Fibroblast of lung (primary cell): ENCODE measurements at regions not wholly inside any gene's neighbourhood (a gene's known extent, or its start where the extent isn't known, plus 50 kb on each side); places are given as distances from the start of the nearest gene placed in this dataset.

ENCODE experiments used
- DNase-seq, 2 donors: peaks; one replicate each; pipeline versions ENCODE4 v3.0.0 to v3.0.0-alpha.2; 2010; ENCODE audit warnings: low read depth in 2 of 2
- H2AFZ ChIP-seq: 2 replicates; pipeline ENCODE4 v1.5.1; 2012; ENCODE audit warnings: low read length, control low read depth, inconsistent platforms
- H3K27ac ChIP-seq: 2 replicates; pipeline ENCODE4 v1.5.1; 2011; ENCODE audit warnings: low read length, control low read depth; ENCODE audit not compliant: insufficient read depth
- H3K27me3 ChIP-seq: 2 replicates; pipeline ENCODE4 v1.5.1; 2011; ENCODE audit warnings: mild to moderate bottlenecking, low read length; ENCODE audit not compliant: control insufficient read depth, insufficient read depth
- H3K36me3 ChIP-seq: 2 replicates; pipeline ENCODE4 v1.5.1; 2011; ENCODE audit warnings: low read length; ENCODE audit not compliant: control insufficient read depth, insufficient read depth
- H3K4me1 ChIP-seq: 2 replicates; pipeline ENCODE4 v1.5.1; 2011; ENCODE audit warnings: low read length; ENCODE audit not compliant: control insufficient read depth, insufficient read depth; ENCODE audit errors: extremely low read depth
- H3K4me2 ChIP-seq: 2 replicates; pipeline ENCODE4 v1.5.1; 2011; ENCODE audit warnings: low read length, control low read depth; ENCODE audit not compliant: insufficient read depth; ENCODE audit errors: extremely low read depth
- H3K4me3 ChIP-seq, 4 experiments: fragments of 200-600 bp in 1 of 4; sonication (generic) in 1 of 4; replicated peaks in 1 of 4; 2 replicates each; pipeline ENCODE4 v1.5.1; 2011 to 2016; ENCODE audit warnings: low read length in 4 of 4, low read depth in 3 of 4, mild to moderate bottlenecking in 3 of 4, control low read depth in 2 of 4, inconsistent platforms in 1 of 4, mixed read lengths in 1 of 4; ENCODE audit not compliant: insufficient read depth in 1 of 4; ENCODE audit errors: control extremely low read depth in 1 of 4
- H3K79me2 ChIP-seq: 2 replicates; pipeline ENCODE4 v1.5.1; 2012; ENCODE audit warnings: mild to moderate bottlenecking, low read length, inconsistent platforms; ENCODE audit not compliant: control insufficient read depth, insufficient read depth
- H3K9ac ChIP-seq: 2 replicates; pipeline ENCODE4 v1.5.1; 2011; ENCODE audit warnings: mild to moderate bottlenecking, low read length, control low read depth; ENCODE audit not compliant: insufficient read depth
- H3K9me3 ChIP-seq: 2 replicates; pipeline ENCODE4 v1.5.1; 2012; ENCODE audit warnings: low read depth, low read length; ENCODE audit not compliant: control insufficient read depth, insufficient read depth
- H4K20me1 ChIP-seq: 2 replicates; pipeline ENCODE4 v1.5.1; 2011; ENCODE audit warnings: low read length; ENCODE audit not compliant: control insufficient read depth, insufficient read depth; ENCODE audit errors: extremely low read depth
- EZH2 ChIP-seq: IDR thresholded peaks from 2 replicates; pipeline ENCODE4 v1.5.1; 2012; ENCODE audit warnings: low read length, control low read depth, mild to moderate bottlenecking; ENCODE audit errors: missing control alignments
- TF ChIP-seq, protein P1 (sequence below), 2 donors: IDR thresholded peaks in 1 of 2; conservative IDR thresholded peaks in 1 of 2; 1 replicate in 1 of 2; 2 replicates in 1 of 2; pipeline ENCODE4 v1.5.1; 2011 to 2012; ENCODE audit warnings: low read length in 2 of 2, control low read depth in 1 of 2, inconsistent platforms in 1 of 2, low read depth in 1 of 2, mild to moderate bottlenecking in 1 of 2

- H3K4me1 ChIP-seq, result no peaks in the 10 kb centered on the region
- no peak for DNase-seq
- no peaks in the 10 kb centered on the region for H3K36me3 ChIP-seq
- no peak overlapping the region for H2AFZ ChIP-seq
- no peaks in the 10 kb centered on the region for H3K9me3 ChIP-seq
- H3K4me2 ChIP-seq, result no peak overlapping the region
- H3K27me3 ChIP-seq, result no peaks in the 10 kb centered on the region
- no peak overlapping the region for H3K9ac ChIP-seq
- H3K27ac ChIP-seq, result no peak overlapping the region
- H3K4me3 ChIP-seq, result no peak overlapping the region
- H3K79me2 ChIP-seq, result no peaks in the 10 kb centered on the region
- H4K20me1 ChIP-seq, result no peaks in the 10 kb centered on the region
- no peak for TF ChIP-seq EZH2
- TF ChIP-seq, protein P1, sequence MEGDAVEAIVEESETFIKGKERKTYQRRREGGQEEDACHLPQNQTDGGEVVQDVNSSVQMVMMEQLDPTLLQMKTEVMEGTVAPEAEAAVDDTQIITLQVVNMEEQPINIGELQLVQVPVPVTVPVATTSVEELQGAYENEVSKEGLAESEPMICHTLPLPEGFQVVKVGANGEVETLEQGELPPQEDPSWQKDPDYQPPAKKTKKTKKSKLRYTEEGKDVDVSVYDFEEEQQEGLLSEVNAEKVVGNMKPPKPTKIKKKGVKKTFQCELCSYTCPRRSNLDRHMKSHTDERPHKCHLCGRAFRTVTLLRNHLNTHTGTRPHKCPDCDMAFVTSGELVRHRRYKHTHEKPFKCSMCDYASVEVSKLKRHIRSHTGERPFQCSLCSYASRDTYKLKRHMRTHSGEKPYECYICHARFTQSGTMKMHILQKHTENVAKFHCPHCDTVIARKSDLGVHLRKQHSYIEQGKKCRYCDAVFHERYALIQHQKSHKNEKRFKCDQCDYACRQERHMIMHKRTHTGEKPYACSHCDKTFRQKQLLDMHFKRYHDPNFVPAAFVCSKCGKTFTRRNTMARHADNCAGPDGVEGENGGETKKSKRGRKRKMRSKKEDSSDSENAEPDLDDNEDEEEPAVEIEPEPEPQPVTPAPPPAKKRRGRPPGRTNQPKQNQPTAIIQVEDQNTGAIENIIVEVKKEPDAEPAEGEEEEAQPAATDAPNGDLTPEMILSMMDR (conservative IDR thresholded peaks at IDR 0.05 in 1 of 2, IDR thresholded peaks at IDR 0.05 in 1 of 2; ENCODE audit: low read depth in 1 of 2, low read length in 2 of 2), result no peak
Observed at GRCh38 chr5:4383102-4383501, 757.0 kb upstream of the ADAMTS16 start.

- Histone ChIP-seq H3K79me2 (no peaks in the 10 kb centered on the region), H2AFZ (no peak overlapping the region), H3K4me3 (no peak overlapping the region), H3K27ac (no peak overlapping the region), H3K27me3 (no peaks in the 10 kb centered on the region), H3K4me1 (no peaks in the 10 kb centered on the region), H4K20me1 (no peaks in the 10 kb centered on the region), H3K9me3 (no peaks in the 10 kb centered on the region), H3K4me2 (no peak overlapping the region), H3K9ac (no peak overlapping the region), H3K36me3 (no peaks in the 10 kb centered on the region)
- no peak for DNase-seq
- no peak for TF ChIP-seq EZH2
- TF ChIP-seq, protein P1 (conservative IDR thresholded peaks at IDR 0.05 in 1 of 2, IDR thresholded peaks at IDR 0.05 in 1 of 2; ENCODE audit: low read depth in 1 of 2, low read length in 2 of 2), result no peak
Observed at GRCh38 chr5:4383518-4384198, 756.5 kb upstream of the ADAMTS16 start.

DNA sequence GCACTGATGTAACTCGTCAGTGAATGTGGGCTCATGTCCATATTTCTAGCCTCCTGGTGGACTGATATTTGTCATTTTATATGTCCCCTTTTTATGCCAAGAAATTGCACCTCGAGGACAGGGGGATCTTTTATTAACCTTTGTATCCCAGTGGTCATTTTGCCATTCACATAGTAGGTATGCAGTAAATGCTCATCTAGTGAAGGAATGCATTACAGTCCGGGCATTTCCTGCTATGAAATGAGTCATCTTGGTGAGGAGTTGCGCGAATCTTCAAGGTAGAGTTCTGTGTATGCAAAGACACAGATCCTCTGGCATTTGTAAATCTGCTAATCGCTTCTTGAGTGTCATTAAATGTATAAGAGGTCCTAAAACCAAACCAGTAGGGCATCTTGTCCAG is 755.5 kb upstream of the ADAMTS16 start:
- H3K9ac ChIP-seq, result no peak overlapping the region
- no peak overlapping the region for H3K4me2 ChIP-seq
- H3K27me3 ChIP-seq, result no peaks in the 10 kb centered on the region
- no peak overlapping the region for H3K27ac ChIP-seq
- H3K36me3 ChIP-seq, result no peaks in the 10 kb centered on the region
- DNase-seq, result no peak
- no peak for TF ChIP-seq EZH2
- TF ChIP-seq, protein P1 (conservative IDR thresholded peaks at IDR 0.05 in 1 of 2, IDR thresholded peaks at IDR 0.05 in 1 of 2; ENCODE audit: low read depth in 1 of 2, low read length in 2 of 2), result no peak
- H4K20me1 ChIP-seq, result no peaks in the 10 kb centered on the region
- H3K4me3 ChIP-seq, result no peak overlapping the region
- no peaks in the 10 kb centered on the region for H3K9me3 ChIP-seq
- H3K4me1 ChIP-seq, result no peaks in the 10 kb centered on the region
- H3K79me2 ChIP-seq, result no peaks in the 10 kb centered on the region
- no peak overlapping the region for H2AFZ ChIP-seq
